HG03095 (cell line): ENCODE measurements at regions not wholly inside any gene's neighbourhood (a gene's known extent, or its start where the extent isn't known, plus 50 kb on each side); places are given as distances from the start of the nearest gene placed in this dataset.

ENCODE experiments used
- ATAC-seq: cut with Tn5 transposase; IDR thresholded peaks from one replicate; pipeline ENCODE4 v1.9.1; 2021; ENCODE audit warnings: moderate library complexity; ENCODE audit not compliant: unreplicated experiment

- ATAC-seq, result no peak
Measured at GRCh38 chr5:167786871-167787578, 504.4 kb upstream of the WWC1 start.

- no peak for ATAC-seq
Measured at GRCh38 chr5:167790045-167790444, 501.4 kb upstream of the WWC1 start.

- ATAC-seq, result no peak
Measured at GRCh38 chr5:167790462-167791260, 500.8 kb upstream of the WWC1 start.

GRCh38 chr5:167792514-167792913 lies 498.9 kb upstream of the WWC1 start:
- ATAC-seq, result no peak

GRCh38 chr5:167793700-167794099 lies 497.7 kb upstream of the WWC1 start:
- ATAC-seq, result no peak

- ATAC-seq, result no peak
Measured at GRCh38 chr5:167794121-167794520, 497.3 kb upstream of the WWC1 start.

- ATAC-seq, result no peak
Measured at GRCh38 chr5:167796672-167797071, 494.8 kb upstream of the WWC1 start.

GRCh38 chr5:167797933-167798332 lies 493.5 kb upstream of the WWC1 start:
- no peak for ATAC-seq

GRCh38 chr5:167798448-167798847 lies 493.0 kb upstream of the WWC1 start:
- ATAC-seq, result no peak

- no peak for ATAC-seq
Measured at GRCh38 chr5:167800427-167800826, 491.0 kb upstream of the WWC1 start.

GRCh38 chr5:167801999-167802398 lies 489.4 kb upstream of the WWC1 start:
- ATAC-seq, result no peak

GRCh38 chr5:167802755-167803431 lies 488.6 kb upstream of the WWC1 start:
- no peak for ATAC-seq

GRCh38 chr5:167804512-167805220 lies 486.8 kb upstream of the WWC1 start:
- no peak for ATAC-seq

- no peak for ATAC-seq
Measured at GRCh38 chr5:167810573-167810972, 480.9 kb upstream of the WWC1 start.

GRCh38 chr5:167812871-167813270 lies 478.6 kb upstream of the WWC1 start:
- no peak for ATAC-seq

- ATAC-seq, result no peak
Measured at GRCh38 chr5:167813389-167813788, 478.1 kb upstream of the WWC1 start.

GRCh38 chr5:167814040-167814439 lies 477.4 kb upstream of the WWC1 start:
- no peak for ATAC-seq

- ATAC-seq, result no peak
Measured at GRCh38 chr5:167814828-167815227, 476.6 kb upstream of the WWC1 start.

- ATAC-seq, result no peak
Measured at GRCh38 chr5:167816354-167816753, 475.1 kb upstream of the WWC1 start.

- ATAC-seq, result no peak
Measured at GRCh38 chr5:167816864-167817263, 474.6 kb upstream of the WWC1 start.

GRCh38 chr5:167819406-167819805 lies 472.0 kb upstream of the WWC1 start:
- peak; percentile 93 for ATAC-seq
